HG03439 (cell line): ENCODE measurements at regions not wholly inside any gene's neighbourhood (a gene's known extent, or its start where the extent isn't known, plus 50 kb on each side); places are given as distances from the start of the nearest gene placed in this dataset.

ENCODE experiments used
- ATAC-seq: cut with Tn5 transposase; IDR thresholded peaks from one replicate; pipeline ENCODE4 v1.9.1; 2021; ENCODE audit warnings: mild to moderate bottlenecking, moderate library complexity; ENCODE audit not compliant: unreplicated experiment

GRCh38 chr6:147752689-147753403 is 244.4 kb downstream of the SAMD5 start:
- ATAC-seq: no peak

GRCh38 chr6:147755999-147756398 is 247.5 kb downstream of the SAMD5 start:
- ATAC-seq: no peak

- no peak for ATAC-seq
Observed at GRCh38 chr6:147756891-147757290, 248.4 kb downstream of the SAMD5 start.

GRCh38 chr6:147757291-147757690 is 248.8 kb downstream of the SAMD5 start:
- no peak for ATAC-seq

- ATAC-seq: no peak
Observed at GRCh38 chr6:147758303-147758702, 249.8 kb downstream of the SAMD5 start.

- ATAC-seq: no peak
Observed at GRCh38 chr6:147759093-147759492, 250.6 kb downstream of the SAMD5 start.

GRCh38 chr6:147759536-147759935 is 251.0 kb downstream of the SAMD5 start:
- ATAC-seq: no peak

GRCh38 chr6:147765541-147765940 is 257.1 kb downstream of the SAMD5 start:
- no peak for ATAC-seq

- no peak for ATAC-seq
Observed at GRCh38 chr6:147768969-147769368, 260.5 kb downstream of the SAMD5 start.

- no peak for ATAC-seq
Observed at GRCh38 chr6:147769496-147770087, 261.1 kb downstream of the SAMD5 start.

- ATAC-seq: no peak
Observed at GRCh38 chr6:147770221-147770620, 261.7 kb downstream of the SAMD5 start.

GRCh38 chr6:147772724-147773123 is 264.2 kb downstream of the SAMD5 start:
- no peak for ATAC-seq

GRCh38 chr6:147774856-147775255 is 266.4 kb downstream of the SAMD5 start:
- no peak for ATAC-seq

GRCh38 chr6:147776631-147777213 is 268.2 kb downstream of the SAMD5 start:
- ATAC-seq: no peak

GRCh38 chr6:147779624-147780023 is 271.1 kb downstream of the SAMD5 start:
- no peak for ATAC-seq

GRCh38 chr6:147782302-147782701 is 273.8 kb downstream of the SAMD5 start:
- no peak for ATAC-seq

- ATAC-seq: no peak
Observed at GRCh38 chr6:147784371-147784770, 275.9 kb downstream of the SAMD5 start.

- no peak for ATAC-seq
Observed at GRCh38 chr6:147787417-147787816, 278.9 kb downstream of the SAMD5 start.

- ATAC-seq: no peak
Observed at GRCh38 chr6:147789430-147789947, 281.0 kb downstream of the SAMD5 start.

GRCh38 chr6:147793871-147794643 is 285.6 kb downstream of the SAMD5 start:
- no peak for ATAC-seq

GRCh38 chr6:147802459-147802858 is 294.0 kb downstream of the SAMD5 start:
- no peak for ATAC-seq
